BJ (cell line): ENCODE measurements at regions not wholly inside any gene's neighbourhood (a gene's known extent, or its start where the extent isn't known, plus 50 kb on each side); places are given as distances from the start of the nearest gene placed in this dataset.

Experiments
- CTCF ChIA-PET: fragments of 350-600 bp; formaldehyde crosslinking; extraction: SDS; loops from one replicate; lab custom pipeline; 2021; ENCODE audit warnings: antibody characterized with exemption, inconsistent platforms; lab: Yijun Ruan, JAX
- POLR2A ChIA-PET: fragments of 300-600 bp; sonication (Branson Sonifier 250); formaldehyde crosslinking; extraction: SDS; loops from one replicate; lab custom pipeline; 2021; ENCODE audit warnings: antibody characterized with exemption; lab: Charles Lee
- DNase-seq: peaks from one replicate; pipeline ENCODE4 v3.0.0-alpha.2; 2011; ENCODE audit warnings: low read depth
- H3K27me3 ChIP-seq: 2 replicates; pipeline ENCODE4 v1.6.0; 2011; ENCODE audit warnings: low read length; ENCODE audit not compliant: control insufficient read depth, insufficient read depth
- H3K36me3 ChIP-seq: 2 replicates; pipeline ENCODE4 v1.5.1; 2011; ENCODE audit warnings: low read length; ENCODE audit not compliant: control insufficient read depth, insufficient read depth
- H3K4me3 ChIP-seq: 2 replicates; pipeline ENCODE4 v1.5.1; 2011; ENCODE audit warnings: low read depth, mild to moderate bottlenecking, control low read depth, low read length
- CTCF ChIP-seq: IDR thresholded peaks from 2 replicates; pipeline ENCODE4 v1.5.1; 2011; ENCODE audit warnings: low read depth, mild to moderate bottlenecking, control low read depth, inconsistent platforms, low read length, moderate library complexity; ENCODE audit not compliant: insufficient read depth

- ChIA-PET CTCF (interaction anchor here (1.4 to 2.1 kb wide), 4 partner anchors 11 to 66 kb away, joined by 3 to 9 read pairs (median 6); no protein-coding TSS in a partner anchor), POLR2A (no interaction called here)
- H3K27me3 ChIP-seq: no peaks in the 10 kb centered on the region
- no peaks in the 10 kb centered on the region for H3K36me3 ChIP-seq
- DNase-seq: no peak
- H3K4me3 ChIP-seq: no peak overlapping the region
- TF ChIP-seq CTCF: no peak
Measured at GRCh38 chr2:120619579-120619978, 116.1 kb upstream of the GLI2 start.

GRCh38 chr2:120620025-120620793 is 115.5 kb upstream of the GLI2 start:
- ChIA-PET CTCF (interaction anchor here (1.4 to 2.1 kb wide), 4 partner anchors 10 to 66 kb away, joined by 3 to 9 read pairs (median 6); no protein-coding TSS in a partner anchor), POLR2A (no interaction called here)
- no peak for DNase-seq
- Histone ChIP-seq H3K27me3 (no peaks in the 10 kb centered on the region), H3K4me3 (no peak overlapping the region), H3K36me3 (no peaks in the 10 kb centered on the region)
- TF ChIP-seq CTCF: no peak

GRCh38 chr2:120622159-120622869 is 113.4 kb upstream of the GLI2 start:
- CTCF ChIA-PET: interaction anchor here (1.1 kb wide), 1 partner anchor 15 kb away, joined by 3 read pairs; no protein-coding TSS in a partner anchor

GRCh38 chr2:120622886-120623753 is 112.5 kb upstream of the GLI2 start:
- Histone ChIP-seq H3K27me3 (peaks cover 2% of the 10 kb centered on the region; the same call in 1 of the 2 replicates), H3K36me3 (no peaks in the 10 kb centered on the region), H3K4me3 (no peak overlapping the region)
- TF ChIP-seq CTCF: no peak
- POLR2A ChIA-PET: no interaction called here
- CTCF ChIA-PET: no interaction called here
- DNase-seq: no peak

More at GRCh38 chr2:120622159-120622869, 113.4 kb upstream of the GLI2 start:
- Histone ChIP-seq H3K4me3 (no peak overlapping the region), H3K36me3 (no peaks in the 10 kb centered on the region), H3K27me3 (no peaks in the 10 kb centered on the region)
- no peak for TF ChIP-seq CTCF
- POLR2A ChIA-PET: no interaction called here
- no peak for DNase-seq
